Natural killer cell (primary cell): ENCODE measurements at regions not wholly inside any gene's neighbourhood (a gene's known extent, or its start where the extent isn't known, plus 50 kb on each side); places are given as distances from the start of the nearest gene placed in this dataset.

Experiments used
- ATAC-seq, 3 donors: fragments of 150-1000 bp in 2 of 3; fragments of 200-7000 bp in 1 of 3; cut with Tn5 transposase; 1 replicate in 1 of 3; 2 replicates in 2 of 3; pipeline ENCODE4 v1.10.0; 2021; ENCODE audit warnings: mild to moderate bottlenecking in 2 of 3, moderate library complexity in 2 of 3
- DNase-seq, 2 donors: peaks; one replicate each; pipeline versions ENCODE4 v3.0.0 to v3.0.0-alpha.2; 2013 to 2021; ENCODE audit warnings: mixed read lengths in 1 of 2
- H3K27ac ChIP-seq: one replicate; pipeline ENCODE4 v1.5.1; 2013; ENCODE audit warnings: mild to moderate bottlenecking, low read length
- H3K27me3 ChIP-seq: one replicate; pipeline ENCODE4 v1.6.1; 2013; ENCODE audit warnings: low read length; ENCODE audit not compliant: control insufficient read depth, insufficient read depth
- H3K36me3 ChIP-seq: one replicate; pipeline ENCODE4 v1.6.1; 2013; ENCODE audit warnings: low read length; ENCODE audit not compliant: control insufficient read depth, insufficient read depth
- H3K4me1 ChIP-seq: one replicate; pipeline ENCODE4 v1.6.1; 2013; ENCODE audit warnings: low read length; ENCODE audit not compliant: control insufficient read depth, insufficient read depth
- H3K4me3 ChIP-seq: one replicate; pipeline ENCODE4 v1.5.1; 2013; ENCODE audit warnings: low read length
- H3K9me3 ChIP-seq: one replicate; pipeline ENCODE4 v1.6.1; 2013; ENCODE audit warnings: low read length; ENCODE audit not compliant: control insufficient read depth, insufficient read depth
- H3K27ac Mint-ChIP-seq, 2 donors: one replicate each; pipeline ENCODE4 v1.8.0; 2022; ENCODE audit warnings: mild to moderate bottlenecking in 2 of 2, mixed read lengths in 2 of 2, moderate library complexity in 1 of 2
- H3K27me3 Mint-ChIP-seq, 2 donors: one replicate each; pipeline ENCODE4 v1.8.0; 2022; ENCODE audit warnings: low read depth in 2 of 2, mixed read lengths in 2 of 2
- H3K36me3 Mint-ChIP-seq: one replicate; pipeline ENCODE4 v1.8.0; 2022; ENCODE audit warnings: mixed read lengths
- H3K4me1 Mint-ChIP-seq, 2 donors: one replicate each; pipeline ENCODE4 v1.8.0; 2022; ENCODE audit warnings: mixed read lengths in 2 of 2
- H3K4me3 Mint-ChIP-seq: one replicate; pipeline ENCODE4 v1.8.0; 2022; ENCODE audit warnings: mild to moderate bottlenecking, moderate library complexity, mixed read lengths
- H3K9me3 Mint-ChIP-seq, 2 donors: one replicate each; pipeline ENCODE4 v1.8.0; 2022; ENCODE audit warnings: mixed read lengths in 2 of 2
- CTCF ChIP-seq: fragments of 200-600 bp; IDR thresholded peaks from one replicate; pipeline ENCODE4 v1.8.0; 2022; ENCODE audit warnings: antibody characterized with exemption
- WGBS: methylation state at CpG from one replicate; pipeline ENCODE4 v1.1.7; 2013; ENCODE audit warnings: missing lambda C conversion rate; ENCODE audit not compliant: insufficient coverage; 5-methylcytosine and 5-hydroxymethylcytosine counted together
- intact Hi-C: fragments of 100-400 bp; cut with micrococcal nuclease; formaldehyde crosslinking; loops from one replicate; pipeline ENCODE4 v1.14.2; 2022

DNA sequence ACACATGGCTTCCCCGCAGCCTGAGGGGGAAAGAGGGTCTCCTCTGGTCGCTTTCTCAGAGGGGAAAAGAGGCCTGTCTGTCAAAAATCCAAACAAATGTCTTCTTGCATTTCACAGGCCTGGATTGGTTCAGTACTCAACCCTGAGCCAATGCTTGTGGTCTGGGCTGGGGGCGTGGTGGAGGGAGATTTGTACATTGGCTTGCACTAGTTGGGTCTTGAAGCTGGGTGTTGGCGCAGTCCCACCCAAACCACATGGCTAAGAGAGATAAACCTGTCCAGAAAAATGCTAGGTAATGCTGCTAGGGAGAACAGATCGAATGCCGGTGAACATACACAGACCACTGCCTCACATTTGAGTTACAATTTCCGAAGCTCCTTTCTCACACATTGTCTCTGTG is 461.6 kb downstream of the MED13L start:
- DNase-seq = no peak
- Histone ChIP-seq H3K9me3 (no peaks in the 10 kb centered on the region), H3K36me3 (no peaks in the 10 kb centered on the region), H3K27me3 (no peaks in the 10 kb centered on the region), H3K4me1 (no peaks in the 10 kb centered on the region), H3K4me3 (no peak overlapping the region), H3K27ac (no peak overlapping the region)
- Mint-ChIP-seq H3K36me3 (no peaks in the 10 kb centered on the region), H3K4me3 (no peak overlapping the region), H3K4me1 (no peaks in the 10 kb centered on the region), H3K27me3 (peaks cover 10 to 12% of the 10 kb centered on the region in 2 donors), H3K9me3 (peaks cover 3 to 7% of the 10 kb centered on the region in 2 donors), H3K27ac (no peak overlapping the region)
- intact Hi-C loops = no loop called here
- TF ChIP-seq CTCF = no peak
- 84% methylated on average over 7 of the region's 7 CpGs for WGBS
- ATAC-seq = no peak

- Mint-ChIP-seq H3K9me3 (peaks cover 6 to 7% of the 10 kb centered on the region in 2 donors), H3K27me3 (peaks cover 12 to 17% of the 10 kb centered on the region in 2 donors), H3K4me3 (no peak overlapping the region), H3K4me1 (no peaks in the 10 kb centered on the region), H3K36me3 (no peaks in the 10 kb centered on the region), H3K27ac (no peak overlapping the region)
- Histone ChIP-seq H3K9me3 (no peaks in the 10 kb centered on the region), H3K4me3 (no peak overlapping the region), H3K27ac (no peak overlapping the region), H3K4me1 (no peaks in the 10 kb centered on the region), H3K36me3 (no peaks in the 10 kb centered on the region), H3K27me3 (no peaks in the 10 kb centered on the region)
- DNase-seq (no peak), ATAC-seq (no peak)
- 64% methylated on average over 2 of the region's 2 CpGs for WGBS
- intact Hi-C loops = no loop called here
- TF ChIP-seq CTCF = no peak
Measured at GRCh38 chr12:115813256-115813655, 464.2 kb downstream of the MED13L start.

DNA sequence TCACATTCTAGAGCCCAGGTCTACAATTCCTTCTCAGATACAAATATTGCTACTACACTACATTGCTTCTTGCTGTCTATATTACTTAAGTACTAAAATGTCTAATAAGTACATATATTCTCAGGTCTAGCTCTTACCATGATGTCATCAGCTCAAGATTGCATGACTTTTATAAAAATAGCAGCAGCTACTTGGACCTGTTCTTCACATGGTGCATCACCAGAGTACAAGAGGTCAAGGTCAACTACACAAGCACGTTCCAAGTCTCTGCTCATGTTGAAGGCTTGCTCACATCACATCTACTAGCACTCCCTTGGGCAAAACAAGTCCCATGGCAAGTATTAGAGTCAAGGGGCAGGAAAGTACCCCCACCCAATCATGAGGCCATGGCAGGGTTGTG is 465.6 kb downstream of the MED13L start:
- intact Hi-C loops = no loop called here
- no peak overlapping the region for H3K27ac ChIP-seq

More for the DNA sequence above, 465.6 kb downstream of the MED13L start:
- H3K4me1 ChIP-seq = no peaks in the 10 kb centered on the region
- Mint-ChIP-seq H3K4me1 (no peaks in the 10 kb centered on the region), H3K27ac (no peak overlapping the region), H3K9me3 (peaks cover 6 to 7% of the 10 kb centered on the region in 2 donors), H3K36me3 (no peaks in the 10 kb centered on the region), H3K27me3 (peaks cover 13 to 19% of the 10 kb centered on the region in 2 donors), H3K4me3 (no peak overlapping the region)
- H3K4me3 ChIP-seq = no peak overlapping the region
- WGBS = 79% methylated on average over 1 of the region's 1 CpG
- no peaks in the 10 kb centered on the region for H3K36me3 ChIP-seq
- no peak for ATAC-seq
- DNase-seq = no peak
- H3K9me3 ChIP-seq = no peaks in the 10 kb centered on the region
- TF ChIP-seq CTCF = no peak
- H3K27me3 ChIP-seq = no peaks in the 10 kb centered on the region
